ENCODE measurements at regions not wholly inside any gene's neighbourhood (a gene's known extent, or its start where the extent isn't known, plus 50 kb on each side); places are given as distances from the start of the nearest gene placed in this dataset.

DNA sequence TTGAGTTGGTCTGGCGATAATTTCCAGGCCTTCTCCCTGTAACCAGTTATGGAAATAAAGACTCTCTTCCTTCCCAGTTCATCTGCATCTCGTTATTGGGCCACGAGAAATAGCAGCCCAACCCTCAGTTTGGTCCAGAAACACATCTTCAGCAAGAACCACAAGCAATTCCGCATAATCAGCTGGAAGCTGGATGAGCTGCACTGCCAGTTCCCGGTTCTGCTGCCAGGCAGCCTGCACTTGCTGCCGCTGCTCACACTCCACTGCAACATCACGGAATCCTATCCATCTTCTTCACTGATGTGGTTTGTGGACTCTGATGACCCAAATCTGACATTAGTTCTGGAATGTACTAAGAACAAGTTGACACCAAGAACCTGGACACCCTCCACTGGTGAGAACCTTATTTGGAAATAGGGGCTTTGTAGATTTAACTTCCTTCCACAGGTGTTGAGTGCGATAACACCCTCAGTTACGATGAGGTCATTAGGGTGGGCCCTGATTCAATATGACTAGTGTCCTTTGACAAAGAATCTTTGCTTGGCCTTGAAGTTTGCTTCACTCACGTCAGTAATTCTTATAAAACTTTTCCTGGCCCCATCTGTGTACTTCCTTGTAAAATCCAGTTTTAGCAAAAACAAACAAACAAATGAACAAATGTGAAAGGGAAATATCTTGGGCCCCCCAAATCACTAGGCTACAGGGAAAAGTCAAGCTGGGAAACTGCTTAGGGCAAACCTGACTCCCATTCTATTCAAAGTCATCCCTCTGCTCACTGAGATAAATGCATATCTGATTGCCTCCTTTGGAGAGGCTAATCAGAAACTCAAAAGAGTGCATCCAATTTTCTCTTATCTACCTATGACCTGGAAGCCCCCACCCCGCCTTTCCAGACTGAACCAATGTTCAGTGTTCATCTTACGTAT is 221.9 kb upstream of the PROK2 start:
- TF ChIP-seq, protein P1, sequence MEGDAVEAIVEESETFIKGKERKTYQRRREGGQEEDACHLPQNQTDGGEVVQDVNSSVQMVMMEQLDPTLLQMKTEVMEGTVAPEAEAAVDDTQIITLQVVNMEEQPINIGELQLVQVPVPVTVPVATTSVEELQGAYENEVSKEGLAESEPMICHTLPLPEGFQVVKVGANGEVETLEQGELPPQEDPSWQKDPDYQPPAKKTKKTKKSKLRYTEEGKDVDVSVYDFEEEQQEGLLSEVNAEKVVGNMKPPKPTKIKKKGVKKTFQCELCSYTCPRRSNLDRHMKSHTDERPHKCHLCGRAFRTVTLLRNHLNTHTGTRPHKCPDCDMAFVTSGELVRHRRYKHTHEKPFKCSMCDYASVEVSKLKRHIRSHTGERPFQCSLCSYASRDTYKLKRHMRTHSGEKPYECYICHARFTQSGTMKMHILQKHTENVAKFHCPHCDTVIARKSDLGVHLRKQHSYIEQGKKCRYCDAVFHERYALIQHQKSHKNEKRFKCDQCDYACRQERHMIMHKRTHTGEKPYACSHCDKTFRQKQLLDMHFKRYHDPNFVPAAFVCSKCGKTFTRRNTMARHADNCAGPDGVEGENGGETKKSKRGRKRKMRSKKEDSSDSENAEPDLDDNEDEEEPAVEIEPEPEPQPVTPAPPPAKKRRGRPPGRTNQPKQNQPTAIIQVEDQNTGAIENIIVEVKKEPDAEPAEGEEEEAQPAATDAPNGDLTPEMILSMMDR (IDR thresholded peaks at IDR 0.05; ENCODE audit: low read length), result no peak
- no peak for TF ChIP-seq EZH2 (optimal IDR thresholded peaks at IDR 0.05; ENCODE audit: low read depth, low read length)
